IPS-18a (cell line): ENCODE measurements at regions not wholly inside any gene's neighbourhood (a gene's known extent, or its start where the extent isn't known, plus 50 kb on each side); places are given as distances from the start of the nearest gene placed in this dataset.

Source experiments
- H3K27ac ChIP-seq: one replicate; pipeline ENCODE4 v1.5.1; 2013; ENCODE audit warnings: low read length
- H3K27me3 ChIP-seq: one replicate; pipeline ENCODE4 v1.6.1; 2013; ENCODE audit warnings: mild to moderate bottlenecking, low read length; ENCODE audit not compliant: control insufficient read depth, insufficient read depth
- H3K36me3 ChIP-seq: one replicate; pipeline ENCODE4 v1.6.1; 2013; ENCODE audit warnings: low read depth, low read length; ENCODE audit not compliant: control insufficient read depth
- H3K4me1 ChIP-seq: one replicate; pipeline ENCODE4 v1.6.1; 2013; ENCODE audit warnings: low read depth, low read length; ENCODE audit not compliant: control insufficient read depth
- H3K4me3 ChIP-seq: one replicate; pipeline ENCODE4 v1.5.1; 2013; ENCODE audit warnings: low read length
- H3K9ac ChIP-seq: one replicate; pipeline ENCODE4 v1.6.1; 2013; ENCODE audit warnings: mild to moderate bottlenecking, low read length, moderate library complexity
- H3K9me3 ChIP-seq: one replicate; pipeline ENCODE4 v1.6.1; 2013; ENCODE audit warnings: low read depth, low read length; ENCODE audit not compliant: control insufficient read depth

GRCh38 chr4:41483771-41484170, 54.2 kb upstream of the LIMCH1 start:
- H3K27ac ChIP-seq = no peak overlapping the region
- H3K4me3 ChIP-seq = no peak overlapping the region
- no peaks in the 10 kb centered on the region for H3K4me1 ChIP-seq

GRCh38 chr4:41485041-41485440, 52.9 kb upstream of the LIMCH1 start:
- H3K4me3 ChIP-seq = no peak overlapping the region
- no peaks in the 10 kb centered on the region for H3K9me3 ChIP-seq
- H3K27me3 ChIP-seq = no peaks in the 10 kb centered on the region
- H3K9ac ChIP-seq = no peak overlapping the region
- H3K27ac ChIP-seq = no peak overlapping the region
- no peaks in the 10 kb centered on the region for H3K36me3 ChIP-seq
- H3K4me1 ChIP-seq = no peaks in the 10 kb centered on the region

More at GRCh38 chr4:41483771-41484170, 54.2 kb upstream of the LIMCH1 start:
- Histone ChIP-seq H3K36me3 (no peaks in the 10 kb centered on the region), H3K9me3 (no peaks in the 10 kb centered on the region), H3K27me3 (no peaks in the 10 kb centered on the region), H3K9ac (no peak overlapping the region)

GRCh38 chr4:41487868-41488440, 50.0 kb upstream of the LIMCH1 start:
- H3K4me3 ChIP-seq = no peak overlapping the region
- H3K36me3 ChIP-seq = no peaks in the 10 kb centered on the region
- no peaks in the 10 kb centered on the region for H3K4me1 ChIP-seq
- no peaks in the 10 kb centered on the region for H3K9me3 ChIP-seq
- H3K27me3 ChIP-seq = no peaks in the 10 kb centered on the region
- H3K9ac ChIP-seq = no peak overlapping the region
- no peak overlapping the region for H3K27ac ChIP-seq
